ENCODE measurements at regions not wholly inside any gene's neighbourhood (a gene's known extent, or its start where the extent isn't known, plus 50 kb on each side); places are given as distances from the start of the nearest gene placed in this dataset.

DNA sequence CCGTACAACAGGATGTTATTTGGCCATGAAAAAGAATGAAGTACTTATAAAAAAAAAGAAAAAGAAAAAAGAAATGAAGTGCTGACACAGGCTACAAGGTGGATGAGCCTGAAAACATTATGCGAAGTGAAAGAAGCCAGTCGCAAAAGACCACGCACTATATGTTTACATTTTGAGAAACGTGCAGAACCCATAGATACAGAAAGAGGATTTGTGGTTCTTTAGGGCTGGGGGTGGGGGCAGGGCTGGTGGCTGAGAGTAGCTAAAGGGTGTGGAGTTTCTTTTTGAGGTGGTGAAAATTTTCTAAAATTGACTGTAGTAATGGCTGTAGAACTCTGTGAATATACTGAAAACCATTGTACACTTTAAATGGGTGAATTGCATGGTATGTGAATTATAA, 86.0 kb upstream of the FAM20C start:
- Histone ChIP-seq H2BK12ac (ENCODE audit: low read depth, low read length) (no peak overlapping the region), H2BK120ac (replicated peaks; ENCODE audit: low read depth, low read length) (no peak overlapping the region), H3K18ac (ENCODE audit: extremely low read depth, low read length) (no peak overlapping the region), H3K23ac (ENCODE audit: insufficient read length) (no peak overlapping the region), H3K23me2 (ENCODE audit: low read depth, low read length) (0 out of 2 replicates have a peak, but pooled peaks cover 3% of the 10 kb centered on the region), H4K8ac (ENCODE audit: extremely low read depth, insufficient read depth, low read length) (no peak overlapping the region), H3K4ac (replicated peaks; ENCODE audit: insufficient read length, low read depth, low read length) (no peak overlapping the region), H4K5ac (ENCODE audit: insufficient read length, low read depth, low read length) (no peak overlapping the region), H3K27me3 (replicated peaks in 1 of 4; ENCODE audit: control insufficient read depth in 3 of 4, extremely low read depth in 1 of 4, insufficient read depth in 3 of 4, low read length in 3 of 4) (no peaks in the 10 kb centered on the region), H3K4me1 (replicated peaks in 1 of 4; ENCODE audit: control insufficient read depth in 3 of 4, insufficient read depth in 4 of 4, low read length in 3 of 4) (peaks cover 0 to 2% (median 0%) of the 10 kb centered on the region in 4 experiments; a peak in 2 of 7 replicates), H3K36me3 (ENCODE audit: control insufficient read depth in 2 of 4, insufficient read depth in 4 of 4, low read length in 3 of 4) (no peaks in the 10 kb centered on the region), H2AFZ (ENCODE audit: low read length) (no peak overlapping the region), H2AK5ac (ENCODE audit: low read depth, low read length) (no peak overlapping the region), H3K14ac (ENCODE audit: insufficient read length) (no peak overlapping the region), H3K9me3 (ENCODE audit: insufficient read depth in 2 of 2, low read depth in 1 of 2, low read length in 1 of 2) (no peaks in the 10 kb centered on the region), H3K4me3 (ENCODE audit: extremely low read depth in 1 of 4, insufficient read depth in 2 of 4, low read depth in 3 of 4, low read length in 4 of 4) (no peak overlapping the region), H4K20me1 (replicated peaks in 1 of 2; ENCODE audit: control insufficient read depth in 1 of 2, insufficient read depth in 2 of 2, low read length in 2 of 2) (peaks cover 0 to 2% of the 10 kb centered on the region in 2 experiments), H4K91ac (replicated peaks; ENCODE audit: insufficient read length, low read length) (no peak overlapping the region), H3K4me2 (ENCODE audit: insufficient read depth in 1 of 2, low read depth in 2 of 2, low read length in 2 of 2) (no peak overlapping the region), H2BK5ac (ENCODE audit: low read depth, low read length) (no peak overlapping the region), H2BK20ac (ENCODE audit: low read length) (no peak overlapping the region), H2BK15ac (ENCODE audit: low read length) (no peak overlapping the region), H3K27ac (ENCODE audit: low read depth, low read length) (no peak overlapping the region), H3K56ac (replicated peaks; ENCODE audit: insufficient read length, low read depth, low read length) (no peak overlapping the region), H3K79me2 (ENCODE audit: control insufficient read depth in 1 of 2, insufficient read depth in 2 of 2, low read length in 2 of 2) (no peaks in the 10 kb centered on the region), H3K79me1 (ENCODE audit: low read depth, low read length) (peaks cover 2% of the 10 kb centered on the region; the same call in 1 of the 2 replicates), H3K9ac (replicated peaks in 1 of 4; ENCODE audit: extremely low read depth in 1 of 4, low read depth in 3 of 4, low read length in 3 of 4) (no peak overlapping the region)
- 88% methylated on average over 5 of the region's 5 CpGs; no CpG with 5 or more reads in 1 of the 2 experiments for whole genome bisulfite sequencing, 2 experiments (ENCODE audit: extremely low coverage in 1 of 2, insufficient coverage in 1 of 2, insufficient read length in 1 of 2, insufficient replicate concordance in 2 of 2, low coverage in 1 of 2, low lambda C conversion rate in 2 of 2, missing lambda C conversion rate in 1 of 2)
- ChIA-PET CTCF (ENCODE audit: partially characterized antibody) (no interaction called here), POLR2A (ENCODE audit: partially characterized antibody) (interaction anchor here (0.6 kb wide), 1 partner anchor 18 kb away, joined by 3 read pairs; no protein-coding TSS in a partner anchor)
- DNase-seq (ENCODE audit: low read depth in 1 of 2, low spot score in 2 of 2) (no peak), FAIRE-seq (no peak)
- TF ChIP-seq CREB1 (IDR thresholded peaks at IDR 0.05) (no peak), POU5F1 (IDR thresholded peaks at IDR 0.05; ENCODE audit: low read depth, low read length) (no peak), POLR2A (IDR thresholded peaks at IDR 0.05; ENCODE audit: control extremely low read depth in 1 of 2, low read depth in 2 of 2, low read length in 2 of 2) (no peak), RNF2 (IDR thresholded peaks at IDR 0.05; ENCODE audit: borderline replicate concordance, low read depth, low read length, missing control alignments, poor library complexity, severe bottlenecking) (no peak), GABPA (IDR thresholded peaks at IDR 0.05; ENCODE audit: borderline replicate concordance, insufficient read depth, low read length) (no peak)
- TF ChIP-seq, protein P1, sequence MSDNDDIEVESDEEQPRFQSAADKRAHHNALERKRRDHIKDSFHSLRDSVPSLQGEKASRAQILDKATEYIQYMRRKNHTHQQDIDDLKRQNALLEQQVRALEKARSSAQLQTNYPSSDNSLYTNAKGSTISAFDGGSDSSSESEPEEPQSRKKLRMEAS (IDR thresholded peaks at IDR 0.05) = no peak

All from H1 (cell line).